Calu3 (cell line): ENCODE measurements at regions not wholly inside any gene's neighbourhood (a gene's known extent, or its start where the extent isn't known, plus 50 kb on each side); places are given as distances from the start of the nearest gene placed in this dataset.

Experiments
- BruUV-seq: library from RNA; stranded (reverse); fragments of 400-500 nt; replicated peaks from 2 replicates; lab custom pipeline; 2021; lab: Mats Ljungman, UMichigan
- CTCF ChIA-PET: fragments of 300-600 bp; sonication (Branson Sonifier 250); formaldehyde crosslinking; loops from one replicate; lab custom pipeline; 2022; ENCODE audit warnings: antibody characterized with exemption; lab: Charles Lee
- DNase-seq: peaks from one replicate; pipeline ENCODE4 v3.0.0; 2022
- H3K27ac Mint-ChIP-seq: one replicate; pipeline ENCODE4 v1.8.0; 2022; ENCODE audit warnings: mixed read lengths; ENCODE audit not compliant: unreplicated experiment
- H3K27me3 Mint-ChIP-seq: one replicate; pipeline ENCODE4 v1.8.0; 2022; ENCODE audit warnings: mixed read lengths; ENCODE audit not compliant: unreplicated experiment
- H3K36me3 Mint-ChIP-seq: one replicate; pipeline ENCODE4 v1.8.0; 2022; ENCODE audit warnings: mild to moderate bottlenecking, moderate library complexity, mixed read lengths; ENCODE audit not compliant: insufficient read depth, unreplicated experiment
- H3K4me1 Mint-ChIP-seq: one replicate; pipeline ENCODE4 v1.8.0; 2022; ENCODE audit warnings: mild to moderate bottlenecking, low read depth, mixed read lengths; ENCODE audit not compliant: unreplicated experiment
- H3K4me3 Mint-ChIP-seq: one replicate; pipeline ENCODE4 v1.8.0; 2022; ENCODE audit warnings: mild to moderate bottlenecking, low read depth, moderate library complexity, mixed read lengths; ENCODE audit not compliant: unreplicated experiment
- H3K9me3 Mint-ChIP-seq: one replicate; pipeline ENCODE4 v1.8.0; 2022; ENCODE audit warnings: low read depth, mixed read lengths; ENCODE audit not compliant: unreplicated experiment
- CTCF ChIP-seq: fragments of 200-600 bp; IDR thresholded peaks from one replicate; pipeline ENCODE4 v1.8.0; 2022; ENCODE audit warnings: antibody characterized with exemption; ENCODE audit not compliant: unreplicated experiment
- intact Hi-C: fragments of 100-400 bp; cut with micrococcal nuclease; formaldehyde crosslinking; loops from one replicate; pipeline ENCODE4 v1.10.0; 2022; ENCODE audit not compliant: unreplicated experiment

GRCh38 chr13:26473571-26474230 lies 83.8 kb upstream of the WASF3 start:
- H3K4me3 Mint-ChIP-seq = no peak overlapping the region
- CTCF ChIA-PET = no interaction called here
- DNase-seq = no peak
- H3K4me1 Mint-ChIP-seq = no peaks in the 10 kb centered on the region
- H3K27me3 Mint-ChIP-seq = no peaks in the 10 kb centered on the region
- no peak for TF ChIP-seq CTCF
- no peaks in the 10 kb centered on the region for H3K9me3 Mint-ChIP-seq
- H3K27ac Mint-ChIP-seq = no peak overlapping the region
- no TSS peak for BruUV-seq
- intact Hi-C loops = no loop called here
- H3K36me3 Mint-ChIP-seq = no peaks in the 10 kb centered on the region

- intact Hi-C loops = no loop called here
- CTCF ChIA-PET = no interaction called here
- H3K4me3 Mint-ChIP-seq = no peak overlapping the region
- H3K9me3 Mint-ChIP-seq = no peaks in the 10 kb centered on the region
- no peak overlapping the region for H3K27ac Mint-ChIP-seq
- no peak for DNase-seq
- no peak for TF ChIP-seq CTCF
- no TSS peak for BruUV-seq
- no peaks in the 10 kb centered on the region for H3K36me3 Mint-ChIP-seq
- no peaks in the 10 kb centered on the region for H3K27me3 Mint-ChIP-seq
- H3K4me1 Mint-ChIP-seq = no peaks in the 10 kb centered on the region
Observed at GRCh38 chr13:26474286-26474685, 83.2 kb upstream of the WASF3 start.

- H3K4me1 Mint-ChIP-seq = peaks cover 10% of the 10 kb centered on the region
- no peaks in the 10 kb centered on the region for H3K9me3 Mint-ChIP-seq
- TF ChIP-seq CTCF = no peak
- H3K4me3 Mint-ChIP-seq = no peak overlapping the region
- intact Hi-C loops = no loop called here
- H3K27ac Mint-ChIP-seq = no peak overlapping the region
- DNase-seq = no peak
- CTCF ChIA-PET = interaction anchor here (0.6 to 0.7 kb wide), 3 partner anchors 18 to 769 kb away, joined by 4 to 6 read pairs (median 4); no protein-coding TSS in a partner anchor
- no peaks in the 10 kb centered on the region for H3K27me3 Mint-ChIP-seq
- BruUV-seq = no TSS peak
- H3K36me3 Mint-ChIP-seq = no peaks in the 10 kb centered on the region
Observed at GRCh38 chr13:26475176-26476110, 82.0 kb upstream of the WASF3 start.

DNA sequence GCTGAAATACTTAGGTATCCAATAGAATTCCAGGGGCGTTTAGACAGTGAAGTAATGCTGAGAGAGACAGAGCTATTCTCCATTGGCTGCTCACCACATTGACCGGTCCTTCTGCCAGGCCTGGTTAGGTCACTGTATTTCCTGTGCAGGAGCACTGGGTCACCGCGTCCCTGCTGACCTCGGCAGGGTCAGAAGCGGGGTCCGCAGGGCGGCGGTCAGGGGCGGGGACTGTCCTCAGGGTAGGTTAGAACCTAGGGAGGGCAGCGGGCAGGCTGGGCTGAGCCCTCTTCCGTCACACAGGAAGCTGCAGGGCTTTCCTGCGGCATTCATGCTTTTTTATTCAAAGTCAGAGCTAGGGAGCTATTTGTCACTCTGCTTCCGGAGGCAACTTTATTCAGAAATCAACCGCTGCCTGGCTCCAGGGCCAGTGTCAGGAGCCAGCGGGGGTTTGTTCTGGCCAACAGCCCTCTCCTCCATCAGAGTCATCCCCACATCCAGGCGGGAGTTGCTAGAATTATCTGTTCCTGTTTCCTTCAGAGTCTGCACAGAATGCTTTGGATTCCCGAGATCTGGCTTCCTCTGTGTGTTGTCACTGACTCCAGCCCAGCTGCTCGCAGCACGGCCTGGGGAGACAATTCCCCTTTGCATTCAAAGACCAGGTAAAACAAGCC lies 81.2 kb upstream of the WASF3 start:
- intact Hi-C loops = no loop called here
- Mint-ChIP-seq H3K27me3 (no peaks in the 10 kb centered on the region), H3K4me3 (no peak overlapping the region), H3K36me3 (no peaks in the 10 kb centered on the region), H3K9me3 (no peaks in the 10 kb centered on the region), H3K27ac (no peak overlapping the region), H3K4me1 (peaks cover 14% of the 10 kb centered on the region)
- CTCF ChIA-PET = no interaction called here
- DNase-seq = no peak
- BruUV-seq = no TSS peak
- no peak for TF ChIP-seq CTCF
